HG03159 (cell line): ENCODE measurements at regions not wholly inside any gene's neighbourhood (a gene's known extent, or its start where the extent isn't known, plus 50 kb on each side); places are given as distances from the start of the nearest gene placed in this dataset.
"Not testable (repeated sequence)": the region's sequence is repeated elsewhere in the genome, so short reads cannot be mapped to it uniquely, and the experiment has no call there.

ENCODE experiments used
- ATAC-seq: cut with Tn5 transposase; IDR thresholded peaks from one replicate; pipeline ENCODE4 v1.9.1; 2021; ENCODE audit warnings: mild to moderate bottlenecking, moderate library complexity; ENCODE audit not compliant: unreplicated experiment

DNA sequence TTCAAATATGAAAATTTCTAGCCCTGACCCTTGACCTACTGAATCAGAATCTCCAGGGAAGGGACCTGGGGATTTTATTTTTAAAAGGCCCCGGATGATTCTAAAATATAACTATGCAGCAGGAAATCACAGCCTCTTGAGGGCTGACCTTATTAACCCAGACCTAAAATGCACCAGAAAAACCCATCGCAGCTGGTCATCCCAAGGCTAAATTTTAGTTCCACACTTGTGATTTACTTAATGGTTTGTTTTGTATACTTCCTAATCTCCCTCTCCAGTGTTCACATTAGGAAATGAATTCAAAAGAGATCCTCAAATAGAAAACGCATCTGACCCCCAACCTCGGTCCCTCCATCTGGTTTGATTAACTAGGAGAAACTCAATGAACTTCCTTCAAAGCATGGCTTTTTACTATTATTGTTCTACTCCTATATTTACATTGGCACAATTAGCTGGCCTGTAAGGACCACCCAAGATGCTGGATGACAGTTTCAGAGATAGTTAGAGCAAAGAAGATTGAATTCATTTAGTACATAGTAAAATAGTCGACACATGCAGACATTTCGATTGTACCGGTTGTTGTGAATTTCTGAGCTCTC, 147.8 kb upstream of the MED14 start:
- no peak for ATAC-seq

DNA sequence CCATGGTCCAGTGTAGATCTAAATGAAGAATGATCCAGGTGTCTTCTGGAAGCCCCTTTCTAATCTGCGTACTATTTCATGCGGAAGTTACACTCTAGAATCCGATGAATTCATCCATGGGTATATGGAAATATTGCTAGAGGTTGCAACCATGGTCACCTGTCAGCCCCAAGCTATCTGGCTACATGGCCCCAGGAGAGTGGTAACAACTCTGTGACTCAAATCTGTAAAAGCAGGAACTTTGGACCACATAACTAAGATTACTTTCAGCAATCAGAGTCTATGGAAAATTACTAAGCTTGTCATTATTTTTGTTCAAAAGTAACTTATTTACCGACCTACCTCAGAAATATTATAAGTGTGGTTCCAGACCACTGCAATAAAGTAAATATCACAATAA, 150.6 kb upstream of the MED14 start:
- ATAC-seq: no peak

DNA sequence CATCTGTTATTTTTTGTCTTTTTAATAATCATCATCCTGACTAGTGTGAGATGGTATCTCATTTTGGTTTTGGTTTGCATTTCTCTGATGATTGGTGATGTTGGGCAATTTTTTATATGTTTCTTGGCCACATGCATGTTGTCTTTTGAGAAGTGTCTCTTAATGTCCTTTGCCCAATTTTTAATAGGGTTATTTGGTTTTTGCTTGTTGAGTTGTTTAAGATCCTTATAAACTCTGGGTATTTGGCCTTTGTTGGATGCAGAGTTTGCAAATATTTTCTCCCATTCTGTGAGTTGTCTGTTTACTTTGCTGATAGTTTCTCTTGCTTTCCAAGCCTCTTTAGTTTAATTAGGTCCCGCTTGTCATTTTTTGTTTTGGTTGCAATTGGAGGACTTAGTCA, 152.1 kb upstream of the MED14 start:
- ATAC-seq: no peak

DNA sequence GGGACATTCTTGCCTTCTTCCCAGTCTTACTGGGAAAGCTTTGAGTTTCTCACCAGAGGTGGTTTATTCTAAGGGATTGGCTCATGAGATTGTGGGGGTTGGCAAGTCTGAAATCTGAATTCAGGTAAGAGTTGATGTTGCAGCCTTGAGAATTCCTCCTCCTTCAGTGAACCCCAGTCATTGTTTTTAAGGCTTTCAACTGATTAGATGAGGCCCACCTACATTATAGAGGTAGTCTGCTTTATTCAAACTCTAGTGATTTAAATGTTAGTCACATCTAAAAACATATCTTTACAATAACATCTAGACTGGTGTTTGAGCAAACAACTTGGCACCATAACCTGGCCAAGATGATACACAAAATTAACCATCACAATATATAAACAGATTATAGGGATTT, 156.5 kb upstream of the MED14 start:
- ATAC-seq: no peak

DNA sequence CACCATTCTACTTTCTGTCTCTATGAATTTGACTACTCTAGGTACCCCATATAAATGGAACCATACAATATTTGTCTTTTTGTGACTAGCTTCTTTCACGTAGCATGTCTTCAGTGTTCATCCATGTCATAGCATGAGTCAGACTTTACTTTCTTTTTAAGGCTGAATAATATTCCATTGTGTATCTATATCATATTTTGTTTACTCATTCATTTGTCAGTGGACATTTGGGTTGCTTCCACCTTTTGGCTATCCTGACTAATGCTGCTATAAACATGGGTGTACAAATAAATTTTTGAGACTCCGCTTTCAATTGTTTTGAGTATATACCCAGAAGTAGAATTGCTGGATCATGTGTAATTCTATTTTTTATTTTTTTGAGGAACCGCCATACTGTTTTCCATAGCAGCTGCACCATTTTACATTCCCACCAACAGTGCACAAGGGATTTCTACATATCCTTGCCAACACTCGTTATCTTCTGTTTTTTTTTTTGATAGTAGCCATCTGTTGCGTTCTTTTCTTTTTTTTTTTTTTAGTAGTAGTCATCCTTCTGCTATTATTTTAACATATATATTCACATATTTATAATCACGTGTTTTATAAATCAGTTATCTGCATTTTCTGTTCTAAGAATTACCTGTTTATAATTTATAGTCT, 158.0 kb upstream of the MED14 start:
- no peak for ATAC-seq

DNA sequence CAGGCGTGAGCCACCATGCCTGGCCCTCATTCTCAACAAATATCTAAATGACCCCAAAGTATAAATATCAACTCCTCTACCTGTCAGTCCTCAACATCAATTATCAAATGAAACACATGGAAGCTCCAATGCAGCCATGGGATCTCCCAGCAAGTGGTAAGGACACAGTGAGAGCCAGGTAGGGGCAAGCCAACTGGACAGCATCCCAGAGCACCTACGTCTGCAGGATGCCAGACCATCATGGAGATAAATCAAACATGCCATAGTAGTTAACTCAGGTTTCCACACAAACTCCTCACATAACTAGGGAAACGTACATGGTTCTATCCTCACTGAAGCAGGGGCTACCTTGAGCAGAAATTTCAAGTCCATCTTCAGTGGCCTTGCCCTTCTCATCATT, 159.9 kb upstream of the MED14 start:
- ATAC-seq: no peak

DNA sequence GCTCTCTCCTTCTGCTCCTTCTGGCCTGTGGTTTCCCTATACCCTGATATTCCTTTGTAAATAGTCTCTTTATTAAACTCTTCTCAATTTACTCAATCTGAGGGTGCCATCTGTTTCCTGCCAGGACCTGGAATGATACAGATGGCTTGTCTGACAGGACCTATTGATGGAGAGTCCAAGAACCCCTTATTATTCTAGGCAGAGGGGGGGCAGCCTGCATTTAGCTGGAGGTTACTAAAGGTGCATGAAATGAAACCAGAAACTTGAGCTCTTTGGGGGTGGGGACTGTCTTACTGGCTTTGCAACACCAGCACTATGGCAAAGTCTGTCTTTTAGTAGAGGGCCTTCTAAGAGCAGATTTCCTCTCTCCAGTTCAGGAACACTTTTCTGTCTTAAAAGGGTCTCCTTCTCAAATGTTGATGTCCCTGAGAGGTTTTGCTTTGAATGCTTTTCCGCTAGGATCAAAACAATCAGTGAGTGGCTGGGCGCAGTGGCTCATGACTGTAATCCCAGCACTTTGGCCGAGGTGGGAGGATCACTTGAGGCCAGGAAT, 162.5 kb upstream of the MED14 start:
- ATAC-seq: no peak

DNA sequence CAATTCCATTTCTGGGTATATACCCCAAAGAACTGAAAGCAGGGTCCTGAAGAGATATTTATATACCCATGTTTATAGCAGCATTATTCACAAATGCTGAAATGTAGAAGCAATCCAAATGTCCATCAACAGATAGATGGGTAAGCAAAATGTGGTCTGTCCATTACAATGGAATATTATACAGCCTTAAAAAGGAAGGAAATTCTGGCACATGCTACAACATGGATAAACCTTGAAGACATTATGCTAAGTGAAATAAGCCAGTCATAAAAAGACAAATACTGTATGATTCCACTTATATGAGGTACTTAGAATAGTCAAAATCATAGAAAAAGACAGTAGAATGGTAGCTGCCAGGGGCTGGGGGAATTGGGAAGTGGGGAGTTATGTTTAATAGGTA, 169.4 kb upstream of the MED14 start:
- not testable (repeated sequence) for ATAC-seq

DNA sequence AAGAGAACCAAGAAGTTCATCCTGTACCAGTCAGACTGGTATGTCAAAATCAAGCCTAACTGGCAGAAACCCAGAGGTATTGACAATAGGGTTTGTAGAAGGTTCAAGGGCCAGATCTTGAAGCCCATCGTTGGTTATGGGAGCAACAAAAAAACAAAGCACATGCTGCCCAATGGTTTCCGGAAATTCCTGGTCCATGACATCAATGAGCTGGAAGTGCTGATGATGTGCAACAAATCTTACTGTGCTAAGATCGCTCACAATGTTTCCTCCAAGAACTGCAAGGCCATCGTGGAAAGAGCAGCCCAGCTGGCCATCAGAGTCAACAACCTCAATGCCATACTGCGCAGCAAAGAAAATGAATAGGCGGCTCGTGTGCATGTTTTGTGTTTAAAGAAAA, 172.7 kb upstream of the MED14 start:
- no peak for ATAC-seq

DNA sequence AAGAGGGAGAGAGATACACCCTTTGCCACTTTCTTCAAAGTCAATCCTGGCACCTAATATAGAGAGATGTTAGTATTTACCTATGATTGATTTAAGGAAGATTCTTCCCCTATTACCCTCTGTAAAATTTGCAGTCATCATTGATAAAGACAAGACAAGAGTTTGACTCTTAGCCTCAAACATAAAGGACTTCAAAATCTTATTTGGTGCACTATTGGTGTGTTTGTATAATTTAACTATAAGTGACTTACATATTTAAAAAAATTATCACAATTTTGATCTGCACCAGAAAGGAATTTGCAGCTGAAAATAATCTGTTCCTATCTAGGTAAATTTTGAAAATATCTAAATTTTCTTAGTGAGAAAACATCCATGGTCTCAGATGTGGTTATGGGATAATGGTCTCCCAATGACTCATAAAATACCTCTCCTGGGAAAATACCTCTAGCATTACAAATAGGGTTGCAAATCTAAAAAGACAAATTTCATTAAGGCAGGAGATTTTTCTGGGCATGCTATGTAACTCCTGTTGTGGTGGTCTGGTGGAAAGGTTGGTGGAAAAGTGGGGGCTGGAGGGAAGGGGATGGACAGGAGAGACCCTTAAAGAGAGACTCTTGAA, 173.6 kb upstream of the MED14 start:
- ATAC-seq: no peak

DNA sequence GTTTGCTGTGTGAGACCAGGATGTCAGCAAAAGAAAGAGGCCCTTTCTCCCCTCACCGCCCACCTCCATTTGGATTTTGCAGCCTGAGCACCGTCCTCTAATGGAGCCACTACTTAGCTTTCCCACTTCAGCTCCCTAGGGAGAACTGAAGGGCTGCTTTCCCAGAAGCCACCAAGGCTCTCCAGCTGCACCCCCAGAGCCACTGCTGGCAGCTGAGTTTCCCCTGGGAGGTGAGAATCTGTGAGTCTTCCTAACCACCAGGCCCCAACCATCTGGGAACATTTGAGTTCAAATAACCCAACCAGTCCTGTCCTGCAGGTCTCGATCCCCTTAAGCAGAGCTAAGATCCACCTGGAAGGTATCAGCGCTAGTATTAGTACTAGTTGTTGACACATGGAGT, 173.1 kb upstream of the USP9X start:
- ATAC-seq: no peak

DNA sequence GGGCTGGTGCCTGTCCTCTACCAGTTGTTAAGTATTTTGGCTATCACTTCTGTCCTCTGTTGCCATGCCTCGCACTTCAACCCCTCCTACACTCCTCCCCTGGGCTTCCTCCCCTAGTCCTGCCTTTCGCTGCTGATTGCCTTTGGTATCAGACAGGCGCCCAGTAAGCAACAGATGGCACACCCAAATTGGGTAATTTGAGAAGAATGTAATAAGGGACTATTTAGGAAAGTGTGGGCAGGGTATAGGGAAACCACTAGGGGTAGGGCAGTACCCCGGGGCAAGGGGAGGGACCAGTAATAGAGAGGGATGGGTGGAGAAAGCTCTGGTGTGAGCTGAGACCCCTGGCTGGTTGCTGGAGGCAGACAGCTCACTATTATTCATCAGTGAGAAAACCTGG, 172.7 kb upstream of the USP9X start:
- ATAC-seq: no peak

DNA sequence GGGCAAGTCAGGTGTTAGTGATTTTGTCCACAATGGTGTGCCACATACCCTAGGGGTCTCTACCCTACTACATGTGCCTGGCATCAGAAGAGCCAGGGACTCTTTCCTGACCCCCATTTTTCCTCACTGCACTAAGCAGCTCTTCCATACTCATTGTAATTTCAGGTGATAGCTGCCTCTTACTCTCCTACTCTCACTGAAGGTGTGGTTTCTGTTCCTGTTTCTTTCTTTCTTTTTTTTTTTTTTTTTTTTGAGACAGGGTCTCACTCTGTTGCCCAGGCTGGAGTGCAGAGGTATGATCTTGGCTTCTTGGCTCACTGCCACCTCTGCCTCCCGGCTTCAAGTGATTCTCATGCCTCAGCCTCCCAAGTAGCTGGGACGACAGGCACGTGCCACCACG, 164.9 kb upstream of the USP9X start:
- no peak for ATAC-seq

DNA sequence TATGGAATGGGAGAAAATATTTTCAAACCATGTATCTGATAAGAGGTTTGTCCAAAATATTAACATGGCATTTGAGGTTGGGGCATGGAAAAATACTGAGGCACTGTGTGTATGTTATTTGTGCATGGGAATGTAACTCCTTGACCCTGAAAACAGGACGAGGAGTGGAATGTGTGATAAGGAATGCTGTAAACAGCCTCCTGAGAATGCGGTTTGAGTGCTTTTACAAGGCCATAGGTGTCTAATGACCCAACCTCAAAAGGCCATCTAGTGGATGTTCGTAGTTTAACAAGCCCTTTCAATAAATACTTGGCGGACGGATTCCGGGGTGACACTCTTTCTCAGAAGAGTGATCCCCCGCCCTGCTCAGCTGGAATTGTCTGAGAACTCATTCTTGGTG, 162.9 kb upstream of the USP9X start:
- no peak for ATAC-seq

DNA sequence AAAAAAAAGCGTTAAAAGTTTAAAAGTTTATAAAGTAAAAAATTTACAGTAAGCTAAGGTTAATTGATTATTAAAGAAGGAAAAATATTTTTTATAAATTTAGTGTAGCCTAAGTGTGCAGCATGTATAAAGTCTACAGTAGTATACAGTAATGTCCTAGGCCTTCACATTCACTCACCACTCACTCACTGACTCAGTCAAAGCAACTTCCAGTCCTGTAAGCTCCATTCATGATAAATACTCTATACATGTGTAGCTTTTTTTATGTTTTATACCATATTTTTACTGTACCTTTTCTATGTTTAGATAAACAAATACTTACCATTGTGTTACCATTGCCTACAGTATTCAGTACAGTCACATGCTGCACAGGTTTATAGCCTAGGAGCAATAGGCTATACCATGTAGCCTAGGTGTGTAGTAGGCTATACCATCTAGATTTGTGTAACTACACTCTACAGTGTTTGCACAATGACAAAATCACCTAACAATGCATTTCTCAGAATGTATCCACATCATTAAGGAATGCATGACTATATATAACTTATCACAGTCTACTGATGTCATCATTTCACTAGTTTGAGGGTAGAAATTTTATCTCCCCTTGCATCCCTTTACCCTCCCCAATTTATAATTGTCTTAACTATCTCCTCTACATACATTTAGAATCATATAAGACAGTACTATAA, 158.4 kb upstream of the USP9X start:
- not testable (repeated sequence) for ATAC-seq

DNA sequence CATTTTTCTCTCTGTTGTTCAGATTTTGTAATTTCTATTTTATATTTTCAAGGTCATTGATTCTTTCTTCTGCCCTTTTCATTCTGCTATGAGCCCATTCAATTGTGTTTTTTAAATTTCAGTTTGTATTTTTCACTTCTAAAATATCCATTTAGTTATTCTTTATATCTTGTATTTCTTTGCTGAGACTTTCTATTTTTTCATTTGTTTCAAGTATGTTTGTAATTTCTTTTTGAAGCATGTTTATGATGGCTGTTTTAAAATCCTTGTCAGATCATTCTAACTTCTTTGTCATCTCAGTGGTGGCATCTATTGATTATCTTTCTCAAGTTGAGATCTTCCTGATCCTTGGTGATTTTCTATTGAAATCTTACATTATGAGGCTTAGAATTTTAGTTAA, 157.2 kb upstream of the USP9X start:
- no peak for ATAC-seq

DNA sequence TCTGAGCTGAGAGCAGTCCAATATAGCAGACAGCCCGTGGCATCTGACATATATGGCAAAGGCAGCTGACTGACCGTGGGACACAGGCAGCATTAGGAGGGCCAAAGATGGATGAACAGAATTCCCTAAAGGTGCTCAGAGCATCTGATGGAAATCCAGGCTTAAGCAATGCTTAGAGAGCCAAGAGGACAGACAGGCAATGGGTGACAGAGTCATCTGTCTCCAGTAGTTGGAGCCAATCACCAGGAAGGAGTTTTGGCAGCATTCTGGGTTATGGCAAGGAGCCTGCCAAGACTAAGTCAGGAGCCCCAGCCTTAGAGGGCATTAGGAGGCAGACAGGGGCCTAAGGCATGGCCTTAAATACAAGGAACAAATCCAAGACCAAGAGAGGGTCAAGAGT, 153.3 kb upstream of the USP9X start:
- no peak for ATAC-seq

DNA sequence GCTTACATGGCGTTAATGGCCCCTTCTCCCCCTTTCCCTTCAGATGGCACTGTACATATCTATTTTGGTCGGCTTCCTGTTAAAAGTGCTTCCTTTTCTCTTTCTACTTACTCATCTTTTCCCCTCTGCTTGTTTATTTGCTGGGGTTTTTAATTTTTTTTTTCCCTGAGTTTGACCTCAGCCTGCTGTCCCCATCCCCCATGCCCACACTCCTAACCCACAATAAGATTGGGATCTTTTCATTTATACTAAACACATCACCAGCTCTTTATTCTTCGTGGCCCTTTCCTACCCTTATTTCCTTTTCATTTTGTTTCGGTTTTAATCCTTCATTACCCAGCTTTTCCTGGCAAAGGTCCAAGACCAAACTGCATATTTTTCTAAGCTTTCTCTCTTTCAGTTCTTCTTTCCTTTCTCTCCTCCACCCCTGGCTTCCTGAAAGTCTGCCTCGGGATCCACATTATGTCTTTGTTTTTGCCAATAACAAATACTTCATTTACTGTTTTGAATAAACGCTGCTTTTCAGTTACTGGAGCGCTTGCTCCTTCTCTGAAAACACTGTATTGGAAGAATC, 152.0 kb upstream of the USP9X start:
- no peak for ATAC-seq

DNA sequence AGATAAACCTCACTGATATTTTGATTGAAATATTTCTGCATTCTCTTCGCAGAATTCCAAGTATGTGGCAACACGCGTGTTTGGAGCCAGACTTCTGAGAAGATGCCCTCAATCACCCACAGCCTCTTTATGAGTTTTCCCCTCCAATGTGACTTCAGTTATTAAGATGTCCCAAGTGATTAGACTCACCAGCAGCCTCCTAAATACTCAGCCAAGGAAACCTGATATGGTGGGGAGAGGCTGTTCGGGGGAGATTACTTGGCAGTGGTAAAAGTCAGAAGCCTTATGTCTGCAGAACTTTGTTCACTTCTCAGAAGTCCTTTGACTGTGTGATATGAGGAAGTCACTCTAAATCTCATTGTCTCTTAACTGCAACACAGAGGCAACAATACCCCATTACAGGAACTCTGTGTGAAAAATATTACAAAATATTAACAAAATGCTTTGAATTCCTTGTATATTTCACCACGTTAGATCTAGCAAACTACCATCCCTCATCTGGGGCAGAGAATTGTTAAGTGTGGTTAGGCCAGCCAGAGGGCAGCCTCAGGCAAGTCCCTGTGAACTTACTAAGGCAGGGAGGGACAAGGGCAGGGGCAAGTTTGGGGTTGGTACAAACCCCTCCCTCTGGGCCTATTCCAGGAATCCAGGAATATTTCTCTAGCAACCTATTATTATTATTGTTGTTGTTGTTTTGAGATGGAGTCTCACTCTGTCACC, 151.4 kb upstream of the USP9X start:
- ATAC-seq: no peak

DNA sequence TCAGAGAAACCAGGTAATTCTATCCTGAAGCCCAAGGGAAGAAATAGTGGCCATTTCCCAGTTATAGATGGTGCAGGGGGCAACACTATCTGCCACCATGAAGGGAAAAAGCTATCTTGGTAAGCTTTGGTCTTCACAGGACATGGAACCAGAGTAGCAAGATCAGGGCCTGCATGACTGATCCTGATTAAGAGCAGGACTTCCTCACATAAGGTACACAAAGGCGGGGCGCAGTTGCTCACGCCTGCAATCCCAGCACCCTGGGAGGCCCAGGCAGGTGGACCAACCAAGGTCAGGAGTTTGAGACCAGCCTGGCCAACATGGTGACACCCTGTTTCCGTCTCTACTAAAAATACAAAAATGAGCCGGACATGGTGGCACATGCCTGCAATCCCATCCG, 148.4 kb upstream of the USP9X start:
- ATAC-seq: no peak

DNA sequence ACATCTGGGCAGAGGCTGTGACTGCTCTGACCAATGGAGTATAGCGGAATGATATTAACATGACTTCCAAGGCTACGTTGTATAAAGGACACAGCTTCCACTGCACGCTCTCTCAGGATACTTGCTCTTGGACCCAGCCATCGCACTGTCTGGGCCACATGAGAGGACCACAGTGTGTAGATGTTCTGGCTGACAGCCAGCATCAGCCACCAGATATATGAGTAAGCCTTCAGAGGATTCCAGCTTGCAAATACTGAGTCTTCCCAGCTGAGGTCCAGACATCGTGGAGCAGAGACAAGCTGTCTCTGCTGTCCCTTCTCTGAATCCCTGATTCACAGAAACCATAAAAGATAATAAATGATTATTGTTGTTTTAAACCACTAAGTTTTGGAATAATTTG, 146.8 kb upstream of the USP9X start:
- no peak for ATAC-seq
